ENCODE measurements at regions not wholly inside any gene's neighbourhood (a gene's known extent, or its start where the extent isn't known, plus 50 kb on each side); places are given as distances from the start of the nearest gene placed in this dataset.

DNA sequence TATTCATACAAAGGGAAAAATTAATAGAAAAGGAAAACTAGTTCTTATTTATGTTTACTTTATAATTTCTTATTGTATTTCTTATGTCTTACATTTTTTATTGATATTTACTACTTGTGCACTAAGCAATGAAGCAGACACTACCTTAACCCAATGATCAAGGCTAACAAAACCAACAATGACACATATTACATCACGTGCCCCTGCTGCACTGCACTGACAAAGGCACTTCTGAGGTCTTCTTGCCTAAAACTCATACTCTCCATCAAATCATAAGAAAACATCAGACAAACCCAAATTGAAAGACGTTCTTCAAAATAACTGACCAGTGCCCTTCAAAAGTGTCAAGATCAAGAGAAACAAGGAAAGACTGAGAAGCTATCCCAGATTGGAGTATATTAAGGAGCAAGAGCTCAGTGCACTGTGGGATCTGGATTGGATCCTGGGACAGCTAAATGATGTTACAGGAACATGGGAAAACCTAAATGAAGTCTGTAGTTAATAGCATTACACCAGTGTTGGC lies 230.9 kb downstream of the AUH start:
- no peak overlapping the region for H3K27ac ChIP-seq
- TF ChIP-seq ZFX (IDR thresholded peaks at IDR 0.05; ENCODE audit: borderline replicate concordance): no peak
- TF ChIP-seq, protein P1, sequence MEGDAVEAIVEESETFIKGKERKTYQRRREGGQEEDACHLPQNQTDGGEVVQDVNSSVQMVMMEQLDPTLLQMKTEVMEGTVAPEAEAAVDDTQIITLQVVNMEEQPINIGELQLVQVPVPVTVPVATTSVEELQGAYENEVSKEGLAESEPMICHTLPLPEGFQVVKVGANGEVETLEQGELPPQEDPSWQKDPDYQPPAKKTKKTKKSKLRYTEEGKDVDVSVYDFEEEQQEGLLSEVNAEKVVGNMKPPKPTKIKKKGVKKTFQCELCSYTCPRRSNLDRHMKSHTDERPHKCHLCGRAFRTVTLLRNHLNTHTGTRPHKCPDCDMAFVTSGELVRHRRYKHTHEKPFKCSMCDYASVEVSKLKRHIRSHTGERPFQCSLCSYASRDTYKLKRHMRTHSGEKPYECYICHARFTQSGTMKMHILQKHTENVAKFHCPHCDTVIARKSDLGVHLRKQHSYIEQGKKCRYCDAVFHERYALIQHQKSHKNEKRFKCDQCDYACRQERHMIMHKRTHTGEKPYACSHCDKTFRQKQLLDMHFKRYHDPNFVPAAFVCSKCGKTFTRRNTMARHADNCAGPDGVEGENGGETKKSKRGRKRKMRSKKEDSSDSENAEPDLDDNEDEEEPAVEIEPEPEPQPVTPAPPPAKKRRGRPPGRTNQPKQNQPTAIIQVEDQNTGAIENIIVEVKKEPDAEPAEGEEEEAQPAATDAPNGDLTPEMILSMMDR (IDR thresholded peaks at IDR 0.05): no peak

DNA sequence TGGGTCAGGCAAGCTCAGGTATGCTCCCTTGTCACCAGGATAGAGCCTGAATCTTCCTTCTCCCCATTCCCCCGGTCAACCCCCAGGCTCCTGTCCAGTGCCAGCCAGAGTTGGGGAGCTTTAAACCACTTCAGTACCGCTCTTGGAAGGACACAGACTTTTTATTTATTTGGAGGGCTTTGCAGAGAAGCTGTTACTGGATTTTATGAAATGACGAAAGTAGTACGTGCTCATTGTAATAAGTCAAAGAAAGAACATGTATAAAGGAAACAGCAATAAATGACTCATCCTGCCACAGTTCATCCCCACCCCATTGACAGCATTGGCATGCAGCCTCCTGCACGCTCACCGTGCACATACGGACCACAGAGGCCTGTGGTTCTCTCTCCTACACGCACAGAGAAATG lies 230.3 kb downstream of the AUH start:
- no peak overlapping the region for H3K27ac ChIP-seq
- TF ChIP-seq, protein P1 (IDR thresholded peaks at IDR 0.05): no peak
- TF ChIP-seq ZFX (IDR thresholded peaks at IDR 0.05; ENCODE audit: borderline replicate concordance): no peak

DNA sequence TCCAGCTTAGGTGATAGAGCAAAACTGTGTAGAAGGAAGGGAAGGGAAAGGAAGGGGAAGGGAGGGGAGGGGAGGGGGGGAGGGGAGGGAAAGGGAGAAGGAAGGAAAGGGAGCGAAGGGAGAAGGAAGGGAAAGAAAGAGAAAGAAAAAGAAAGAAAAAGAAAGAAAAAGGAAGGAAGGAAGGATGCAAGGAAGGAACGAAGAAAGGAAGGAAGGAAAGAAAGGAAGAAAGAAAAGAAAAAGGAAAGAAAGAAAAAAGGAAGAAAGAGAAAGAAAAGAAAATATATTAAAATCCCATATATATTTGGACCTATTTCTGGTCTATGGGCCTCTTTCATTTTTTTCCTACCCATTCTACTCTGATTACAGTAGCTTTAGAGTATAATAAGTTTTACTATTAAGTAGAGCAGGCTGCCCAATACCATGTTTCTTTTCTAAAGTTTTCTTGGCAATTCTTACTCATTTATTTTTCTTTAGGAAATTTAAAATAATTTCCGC lies 229.1 kb downstream of the AUH start:
- no peak overlapping the region for H3K27ac ChIP-seq
- TF ChIP-seq ZFX (IDR thresholded peaks at IDR 0.05; ENCODE audit: borderline replicate concordance): no peak
- TF ChIP-seq, protein P1 (IDR thresholded peaks at IDR 0.05): no peak

DNA sequence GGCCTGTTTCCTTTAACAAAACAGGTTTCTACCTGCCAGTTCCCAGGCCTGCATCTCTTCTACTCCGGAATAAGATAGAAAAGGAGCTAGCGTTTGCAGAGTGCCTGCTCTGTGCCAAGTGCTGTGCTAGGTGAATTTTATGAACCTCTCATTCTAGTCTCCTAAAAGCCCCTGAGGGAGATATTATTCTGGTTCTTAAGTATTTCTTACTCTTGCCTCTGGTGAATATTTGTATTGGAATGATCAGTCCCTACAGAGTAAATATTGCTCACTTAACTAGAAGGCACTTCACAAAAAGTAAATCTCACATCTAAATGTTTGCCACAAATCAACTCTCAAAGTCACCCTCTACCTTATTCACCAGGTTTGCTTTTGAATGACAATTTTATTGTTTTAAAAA lies 227.1 kb downstream of the AUH start:
- TF ChIP-seq, protein P1 (IDR thresholded peaks at IDR 0.05): no peak
- no peak for TF ChIP-seq ZFX (IDR thresholded peaks at IDR 0.05; ENCODE audit: borderline replicate concordance)
- peak overlapping the region; percentile 40 for H3K27ac ChIP-seq

DNA sequence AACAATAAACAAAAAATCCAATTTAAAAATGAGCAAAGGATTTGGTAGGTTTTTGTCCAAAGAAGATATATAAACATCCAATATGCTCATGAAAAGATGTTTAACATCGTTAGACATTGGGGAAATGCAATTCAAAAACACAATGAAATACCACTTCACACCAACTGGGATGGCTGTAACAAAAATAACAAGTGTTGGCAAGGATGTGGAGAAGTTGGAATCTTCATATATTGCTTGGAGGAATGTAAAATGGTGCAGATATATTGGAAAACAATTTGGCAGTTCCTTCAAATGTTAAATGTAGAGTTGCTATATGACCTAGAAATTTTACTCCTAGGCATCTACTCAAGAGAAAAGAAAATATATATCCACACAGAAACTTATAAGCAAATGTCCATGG lies 224.3 kb downstream of the AUH start:
- no peak overlapping the region for H3K27ac ChIP-seq
- TF ChIP-seq ZFX (IDR thresholded peaks at IDR 0.05; ENCODE audit: borderline replicate concordance): no peak
- TF ChIP-seq, protein P1 (IDR thresholded peaks at IDR 0.05): no peak

DNA sequence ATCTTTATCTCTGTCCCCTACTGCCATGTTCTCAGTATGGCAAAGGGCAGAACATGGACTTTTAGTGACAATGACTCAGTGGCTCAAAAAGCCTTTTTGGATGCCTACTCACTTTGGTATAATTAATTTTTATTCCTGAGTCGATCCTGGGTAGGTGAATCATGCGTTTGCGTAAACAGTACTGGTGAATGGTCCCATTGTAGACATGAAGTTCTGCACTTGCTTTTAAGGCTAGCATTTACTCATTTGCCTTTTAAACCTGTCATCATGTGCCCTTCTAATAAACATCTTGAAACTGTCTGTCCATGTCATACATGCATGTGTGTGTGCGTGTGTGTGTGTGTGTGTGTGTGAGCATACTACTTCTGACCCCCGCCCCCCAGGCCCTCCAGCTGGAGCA lies 223.0 kb downstream of the AUH start:
- H3K27ac ChIP-seq: no peak overlapping the region
- no peak for TF ChIP-seq ZFX (IDR thresholded peaks at IDR 0.05; ENCODE audit: borderline replicate concordance)
- TF ChIP-seq, protein P1 (IDR thresholded peaks at IDR 0.05): no peak

DNA sequence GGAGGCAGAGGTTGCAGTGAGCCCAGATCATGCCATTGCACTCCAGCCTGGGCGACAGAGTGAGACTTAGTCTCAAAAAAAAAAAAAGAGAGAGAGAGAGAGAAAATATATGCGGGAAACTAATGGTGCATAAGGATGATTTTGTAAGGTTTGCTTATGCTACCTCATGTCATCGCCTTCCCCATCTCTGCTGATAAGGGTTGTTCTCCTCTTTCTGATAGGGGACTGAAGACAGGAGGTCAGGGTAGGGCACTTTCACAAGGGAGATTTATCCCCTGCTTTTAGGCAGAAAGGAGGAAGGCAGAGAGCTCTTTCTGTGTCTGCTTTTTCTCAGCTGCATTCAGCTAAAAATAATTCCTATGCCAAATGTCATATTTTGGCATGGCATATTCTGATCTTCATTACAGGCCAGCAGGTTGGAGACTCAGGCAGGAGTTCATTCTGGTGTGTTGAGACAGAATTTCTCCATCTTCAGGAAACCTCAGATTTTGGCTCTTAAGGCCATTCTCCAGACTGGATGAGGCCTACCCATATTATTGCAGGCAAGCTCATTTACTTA lies 220.2 kb downstream of the AUH start:
- TF ChIP-seq, protein P1 (IDR thresholded peaks at IDR 0.05): no peak
- TF ChIP-seq ZFX (IDR thresholded peaks at IDR 0.05; ENCODE audit: borderline replicate concordance): no peak
- H3K27ac ChIP-seq: no peak overlapping the region

Measured in 22Rv1 (cell line).